LNCaP clone FGC (cell line): ENCODE measurements at regions not wholly inside any gene's neighbourhood (a gene's known extent, or its start where the extent isn't known, plus 50 kb on each side); places are given as distances from the start of the nearest gene placed in this dataset.

ENCODE experiments used
- DNase-seq: peaks from one replicate; pipeline ENCODE4 v3.0.0-alpha.2; 2011; ENCODE audit warnings: low read depth
- H3K4me3 ChIP-seq: 2 replicates; pipeline ENCODE4 v1.5.1; 2011; ENCODE audit warnings: mild to moderate bottlenecking, low read depth, low read length, control low read depth
- TF ChIP-seq, protein P1 (sequence below): IDR thresholded peaks from 2 replicates; pipeline ENCODE4 v1.5.1; 2012; ENCODE audit warnings: mild to moderate bottlenecking; ENCODE audit not compliant: control insufficient read depth, insufficient read depth; ENCODE audit errors: extremely low read depth

DNA sequence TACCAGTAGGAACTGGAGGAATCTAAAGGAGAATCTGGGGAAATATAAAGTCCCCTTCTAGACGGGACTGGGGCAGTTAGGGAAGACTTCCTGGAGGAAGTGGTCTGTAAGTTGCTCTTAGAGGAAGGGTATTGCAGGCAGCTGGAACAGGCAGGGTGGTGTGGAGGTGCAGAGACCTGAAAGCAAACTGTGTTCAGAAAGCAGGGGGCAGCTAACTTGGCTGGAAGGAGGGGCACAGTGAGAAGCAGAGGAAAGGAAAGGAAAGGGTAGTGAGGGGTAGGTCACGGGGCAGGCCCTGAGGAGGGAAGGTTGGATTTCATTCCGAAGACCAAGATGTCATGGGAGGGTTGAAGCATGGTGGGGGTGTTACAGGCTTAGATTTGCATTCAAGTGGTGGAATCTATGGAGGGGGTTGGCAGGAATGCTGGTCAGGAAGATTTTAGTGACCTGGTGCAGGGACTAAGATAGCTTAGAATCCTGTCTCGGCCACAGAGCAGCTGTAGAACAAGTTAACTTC is 240.7 kb downstream of the FOXD2 start:
- TF ChIP-seq, protein P1, sequence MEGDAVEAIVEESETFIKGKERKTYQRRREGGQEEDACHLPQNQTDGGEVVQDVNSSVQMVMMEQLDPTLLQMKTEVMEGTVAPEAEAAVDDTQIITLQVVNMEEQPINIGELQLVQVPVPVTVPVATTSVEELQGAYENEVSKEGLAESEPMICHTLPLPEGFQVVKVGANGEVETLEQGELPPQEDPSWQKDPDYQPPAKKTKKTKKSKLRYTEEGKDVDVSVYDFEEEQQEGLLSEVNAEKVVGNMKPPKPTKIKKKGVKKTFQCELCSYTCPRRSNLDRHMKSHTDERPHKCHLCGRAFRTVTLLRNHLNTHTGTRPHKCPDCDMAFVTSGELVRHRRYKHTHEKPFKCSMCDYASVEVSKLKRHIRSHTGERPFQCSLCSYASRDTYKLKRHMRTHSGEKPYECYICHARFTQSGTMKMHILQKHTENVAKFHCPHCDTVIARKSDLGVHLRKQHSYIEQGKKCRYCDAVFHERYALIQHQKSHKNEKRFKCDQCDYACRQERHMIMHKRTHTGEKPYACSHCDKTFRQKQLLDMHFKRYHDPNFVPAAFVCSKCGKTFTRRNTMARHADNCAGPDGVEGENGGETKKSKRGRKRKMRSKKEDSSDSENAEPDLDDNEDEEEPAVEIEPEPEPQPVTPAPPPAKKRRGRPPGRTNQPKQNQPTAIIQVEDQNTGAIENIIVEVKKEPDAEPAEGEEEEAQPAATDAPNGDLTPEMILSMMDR: no peak
- DNase-seq: no peak
- H3K4me3 ChIP-seq: no peak overlapping the region

DNA sequence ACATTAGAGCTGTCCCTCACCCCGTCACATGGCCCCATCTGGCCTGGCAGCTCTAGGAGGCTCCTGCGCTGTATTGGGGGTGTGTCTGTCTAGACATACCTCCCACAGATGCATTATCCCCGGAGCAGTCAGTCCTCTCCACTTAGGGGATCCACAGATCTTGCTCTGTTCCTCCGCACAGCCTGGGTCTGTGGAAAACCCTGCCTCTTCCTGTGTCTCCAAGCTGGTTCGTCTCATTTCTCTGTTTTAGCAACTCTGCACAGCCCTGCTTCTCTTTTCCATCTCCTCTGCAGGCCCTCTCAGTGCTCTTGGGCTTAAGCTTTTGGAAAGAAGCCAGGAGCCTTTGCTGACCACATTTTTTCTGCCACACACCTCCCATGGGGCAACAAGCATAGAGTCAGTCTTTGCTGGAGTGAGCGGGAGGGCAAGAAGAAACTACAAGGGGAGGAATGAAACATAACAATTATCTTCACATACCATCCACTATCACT is 241.5 kb downstream of the FOXD2 start:
- no peak overlapping the region for H3K4me3 ChIP-seq
- no peak for DNase-seq
- TF ChIP-seq, protein P1: no peak

DNA sequence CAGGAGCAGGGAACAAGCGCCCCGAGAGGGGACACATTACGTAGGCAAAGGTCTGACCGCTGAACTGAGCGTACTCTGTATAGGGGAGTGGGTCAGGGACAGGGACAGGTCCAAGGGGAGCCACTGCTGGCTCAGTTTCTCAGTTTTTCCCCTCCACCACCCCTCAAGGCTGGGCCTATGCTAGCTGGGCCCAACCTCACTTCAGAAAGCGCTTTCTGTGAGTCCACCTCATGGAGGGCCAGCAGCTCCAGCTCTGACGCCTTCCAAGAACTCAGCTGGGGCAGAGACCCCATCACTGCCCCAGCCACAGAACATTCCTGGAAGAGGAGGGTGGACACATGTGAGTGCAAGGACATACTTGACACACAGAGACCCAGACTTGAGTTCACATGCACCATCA is 242.0 kb downstream of the FOXD2 start:
- TF ChIP-seq, protein P1: no peak
- H3K4me3 ChIP-seq: no peak overlapping the region

DNA sequence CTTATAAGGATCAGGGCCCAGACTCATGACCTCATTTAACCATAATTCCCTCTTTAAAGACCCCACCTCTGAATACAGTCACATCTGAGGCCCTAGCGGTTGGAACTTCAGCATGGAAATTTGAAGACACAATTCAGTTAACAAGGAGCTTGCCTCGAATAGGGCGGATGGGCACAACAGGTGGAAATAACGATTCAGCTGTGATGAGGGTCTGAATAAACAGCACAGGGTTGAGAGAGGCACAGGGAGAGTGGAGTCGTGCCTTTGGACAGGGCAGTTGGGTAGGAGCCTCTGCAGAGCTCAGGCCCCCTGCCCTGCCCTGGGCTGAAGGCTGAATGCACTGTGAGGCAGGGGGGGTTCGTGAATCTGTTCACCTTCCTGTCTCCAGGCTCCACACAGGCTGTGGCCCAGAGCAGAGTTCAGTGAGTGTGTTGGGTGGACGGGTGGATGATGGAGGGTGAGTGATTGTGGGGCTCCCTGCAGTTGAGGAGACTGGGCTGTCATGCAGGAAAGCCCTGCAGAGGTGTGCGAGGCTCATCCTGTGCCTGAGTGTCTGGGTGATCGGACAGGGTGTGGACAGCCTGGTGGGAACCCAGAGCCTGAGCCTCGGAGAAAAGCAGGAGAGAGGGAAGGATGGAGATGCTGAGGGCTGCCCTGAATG is 243.1 kb downstream of the FOXD2 start:
- TF ChIP-seq, protein P1: no peak
- no peak for DNase-seq
- H3K4me3 ChIP-seq: no peak overlapping the region

More for the DNA sequence above, 242.0 kb downstream of the FOXD2 start:
- DNase-seq: no peak

DNA sequence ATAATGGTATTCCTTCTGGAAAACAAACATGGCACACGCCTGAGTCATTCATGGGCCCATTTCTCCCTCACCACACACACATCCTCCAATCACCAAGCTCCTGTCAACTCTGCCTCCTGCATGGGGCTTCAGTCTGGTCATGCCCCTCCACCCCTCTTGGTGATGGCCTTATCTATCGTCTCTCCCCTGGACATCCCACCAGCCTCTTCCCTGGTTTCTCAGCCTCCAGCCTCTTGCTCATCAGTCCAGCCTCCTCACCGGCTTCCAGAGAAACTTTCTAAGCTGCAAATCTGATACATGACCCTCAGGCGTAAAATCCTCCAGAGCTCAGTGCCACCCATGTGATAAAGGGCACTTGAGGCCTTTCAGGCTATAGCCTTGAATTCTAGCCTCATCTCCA is 243.9 kb downstream of the FOXD2 start:
- DNase-seq: no peak
- TF ChIP-seq, protein P1: no peak
- H3K4me3 ChIP-seq: no peak overlapping the region

DNA sequence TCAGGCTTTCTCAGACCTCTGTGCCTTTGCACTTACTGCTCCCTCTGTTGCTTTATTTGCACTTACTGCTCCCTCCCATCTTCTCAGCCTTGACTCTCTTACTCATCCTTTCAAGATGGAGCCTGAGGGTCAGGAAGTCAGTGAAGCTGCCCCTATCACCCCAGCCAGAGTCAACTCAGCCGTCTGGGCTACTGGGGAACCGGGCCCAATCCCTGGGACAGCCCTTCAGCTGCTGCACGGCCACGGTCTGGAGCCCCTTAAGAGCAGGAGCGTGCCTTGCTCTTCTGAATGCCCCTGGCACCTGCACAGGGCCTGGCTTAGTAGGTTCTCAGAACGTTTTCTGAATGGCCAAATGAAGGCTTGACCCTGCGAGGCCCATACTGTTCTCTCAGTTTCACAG is 244.4 kb downstream of the FOXD2 start:
- no peak for DNase-seq

More for the DNA sequence above, 244.4 kb downstream of the FOXD2 start:
- no peak overlapping the region for H3K4me3 ChIP-seq
- TF ChIP-seq, protein P1: no peak
